GM10266 (cell line): ENCODE measurements at regions not wholly inside any gene's neighbourhood (a gene's known extent, or its start where the extent isn't known, plus 50 kb on each side); places are given as distances from the start of the nearest gene placed in this dataset.

ENCODE experiments used
- DNase-seq: peaks from one replicate; pipeline ENCODE4 v3.0.0; 2012; ENCODE audit errors: extremely low spot score
- TF ChIP-seq, protein P1 (sequence below): IDR thresholded peaks from 2 replicates; pipeline ENCODE4 v1.5.1; 2012; ENCODE audit warnings: mild to moderate bottlenecking, low read depth; ENCODE audit not compliant: control insufficient read depth, insufficient read depth; ENCODE audit errors: missing control alignments

DNA sequence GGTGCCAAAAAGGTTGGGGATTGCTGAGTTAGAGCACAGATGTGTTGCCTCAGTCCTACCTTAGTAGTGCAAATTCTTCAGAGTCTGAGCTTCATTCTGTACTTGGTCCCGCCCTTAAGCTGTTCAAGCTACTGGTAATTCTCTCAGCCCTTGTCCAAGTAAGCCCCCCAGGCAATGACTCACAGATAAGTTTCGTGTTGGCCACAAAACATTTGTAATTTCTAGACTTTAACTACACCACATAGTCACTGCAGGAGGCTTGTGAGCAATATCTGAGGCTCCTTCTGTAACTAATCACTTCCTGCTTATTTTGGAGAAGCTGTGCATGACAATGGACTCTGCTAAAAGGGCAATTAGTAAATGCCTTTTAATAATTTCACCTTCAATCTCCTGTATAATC is 1420.5 kb downstream of the PCDH7 start:
- no peak for DNase-seq
- TF ChIP-seq, protein P1, sequence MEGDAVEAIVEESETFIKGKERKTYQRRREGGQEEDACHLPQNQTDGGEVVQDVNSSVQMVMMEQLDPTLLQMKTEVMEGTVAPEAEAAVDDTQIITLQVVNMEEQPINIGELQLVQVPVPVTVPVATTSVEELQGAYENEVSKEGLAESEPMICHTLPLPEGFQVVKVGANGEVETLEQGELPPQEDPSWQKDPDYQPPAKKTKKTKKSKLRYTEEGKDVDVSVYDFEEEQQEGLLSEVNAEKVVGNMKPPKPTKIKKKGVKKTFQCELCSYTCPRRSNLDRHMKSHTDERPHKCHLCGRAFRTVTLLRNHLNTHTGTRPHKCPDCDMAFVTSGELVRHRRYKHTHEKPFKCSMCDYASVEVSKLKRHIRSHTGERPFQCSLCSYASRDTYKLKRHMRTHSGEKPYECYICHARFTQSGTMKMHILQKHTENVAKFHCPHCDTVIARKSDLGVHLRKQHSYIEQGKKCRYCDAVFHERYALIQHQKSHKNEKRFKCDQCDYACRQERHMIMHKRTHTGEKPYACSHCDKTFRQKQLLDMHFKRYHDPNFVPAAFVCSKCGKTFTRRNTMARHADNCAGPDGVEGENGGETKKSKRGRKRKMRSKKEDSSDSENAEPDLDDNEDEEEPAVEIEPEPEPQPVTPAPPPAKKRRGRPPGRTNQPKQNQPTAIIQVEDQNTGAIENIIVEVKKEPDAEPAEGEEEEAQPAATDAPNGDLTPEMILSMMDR: no peak

DNA sequence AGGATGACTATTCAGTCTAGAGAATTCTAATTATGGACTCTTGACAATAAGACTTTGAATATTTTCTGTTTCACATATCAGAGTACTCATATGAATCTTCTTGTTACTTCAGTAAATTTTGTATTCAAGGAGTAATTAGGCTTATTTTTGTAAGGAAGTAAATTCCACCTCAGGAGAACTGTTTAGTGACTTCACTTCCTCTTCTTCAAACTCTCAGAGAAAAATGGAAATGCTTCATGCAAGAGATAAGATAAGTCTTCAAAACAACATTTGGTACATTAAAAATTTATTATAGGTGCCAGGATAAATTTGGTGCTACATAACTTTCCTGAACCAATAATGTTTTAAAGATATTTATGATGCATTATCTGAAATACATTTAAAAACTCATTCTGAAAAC is 1421.9 kb downstream of the PCDH7 start:
- TF ChIP-seq, protein P1: no peak
- DNase-seq: no peak

DNA sequence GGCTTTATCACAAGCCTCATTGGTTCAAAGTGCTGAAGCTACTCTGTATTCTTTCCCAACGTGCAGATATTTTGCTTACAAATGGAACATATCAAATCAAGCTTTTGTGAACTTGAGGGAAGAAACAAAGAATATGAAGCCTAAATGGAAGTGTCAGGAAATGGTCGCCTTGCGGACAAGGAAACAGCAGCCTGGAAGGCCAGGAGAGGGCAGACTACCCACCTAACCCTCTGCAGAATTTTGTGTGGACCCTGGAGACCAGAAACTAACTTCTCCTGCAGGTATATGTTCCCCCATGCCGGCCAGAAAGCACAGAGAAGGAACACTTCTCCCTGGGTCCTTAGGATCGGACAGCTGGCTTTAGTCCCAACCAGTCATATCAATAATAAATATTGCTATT is 1425.8 kb downstream of the PCDH7 start:
- no peak for DNase-seq
- TF ChIP-seq, protein P1: no peak

DNA sequence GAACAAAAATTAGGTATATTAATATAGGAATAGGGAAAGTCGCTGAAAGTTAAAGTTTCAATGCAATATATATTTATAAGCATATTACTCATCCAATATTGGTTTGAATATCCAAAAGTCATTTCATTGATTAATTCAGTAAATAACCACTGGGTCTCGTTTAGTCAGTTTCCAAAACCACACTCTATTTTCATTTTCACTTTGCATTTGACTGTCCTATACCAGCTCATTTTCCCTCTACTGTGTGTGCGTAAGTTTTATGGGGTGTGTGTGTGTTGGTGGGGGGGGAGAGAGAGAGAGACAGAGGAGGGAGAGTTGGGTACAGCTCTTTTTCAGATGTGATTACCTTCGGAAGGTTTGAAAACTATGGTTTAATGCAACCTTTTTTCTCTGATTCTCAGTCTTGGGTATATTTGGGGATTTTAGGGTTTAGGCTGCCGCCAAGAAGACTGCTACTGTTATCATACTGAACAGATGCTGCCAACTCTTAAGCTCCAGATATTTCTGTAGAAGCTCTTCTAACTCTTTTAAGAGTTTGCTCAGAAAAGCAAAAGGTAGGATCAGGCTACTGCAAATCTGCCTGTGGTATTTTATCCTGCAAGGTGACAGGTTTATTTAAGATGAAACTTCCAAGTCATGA is 1427.4 kb downstream of the PCDH7 start:
- TF ChIP-seq, protein P1: no peak
- no peak for DNase-seq

DNA sequence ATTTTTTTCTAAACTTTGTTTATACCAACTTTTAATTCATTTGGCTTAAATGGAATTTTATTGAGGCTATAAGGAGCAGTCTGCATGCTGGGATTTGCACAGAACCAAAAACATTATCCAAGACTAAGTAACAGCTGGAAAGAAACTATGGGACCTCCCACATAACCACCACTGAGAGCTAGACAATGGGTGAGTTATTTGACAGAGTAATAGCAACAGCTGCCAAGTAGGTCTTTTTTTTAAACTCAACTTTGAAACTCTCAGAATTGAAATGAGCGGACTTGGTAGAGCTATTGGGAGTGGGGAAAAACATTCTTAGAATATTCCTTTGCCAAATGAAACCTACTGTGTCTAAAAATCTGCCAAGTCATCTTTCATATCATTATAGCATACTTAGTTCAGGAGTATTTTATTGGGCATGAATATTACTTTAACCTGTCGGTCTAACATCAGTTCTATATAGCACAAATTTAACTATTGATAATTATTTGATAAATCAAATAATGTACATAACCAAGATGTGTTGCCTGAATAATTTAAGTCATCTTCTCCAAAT is 1428.0 kb downstream of the PCDH7 start:
- no peak for DNase-seq
- TF ChIP-seq, protein P1: no peak

DNA sequence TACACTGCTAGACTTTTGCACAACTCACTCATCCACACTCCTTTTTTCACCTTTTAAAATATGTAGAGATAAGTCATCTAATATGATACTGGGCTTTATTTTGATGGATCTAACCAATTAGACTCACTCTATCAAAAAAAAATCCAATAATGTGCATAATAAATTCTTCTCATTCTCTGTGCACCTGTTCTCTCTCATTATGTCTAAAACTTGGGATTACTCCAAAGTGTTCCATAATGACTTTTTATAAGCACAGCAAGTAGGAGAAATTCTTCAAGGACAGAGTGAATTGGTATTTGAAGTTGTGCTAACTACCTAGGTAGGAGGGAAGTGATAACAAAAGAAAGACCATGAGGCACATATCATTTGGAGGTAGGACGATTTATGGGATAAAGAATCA is 1438.8 kb downstream of the PCDH7 start:
- DNase-seq: no peak
- TF ChIP-seq, protein P1: no peak

DNA sequence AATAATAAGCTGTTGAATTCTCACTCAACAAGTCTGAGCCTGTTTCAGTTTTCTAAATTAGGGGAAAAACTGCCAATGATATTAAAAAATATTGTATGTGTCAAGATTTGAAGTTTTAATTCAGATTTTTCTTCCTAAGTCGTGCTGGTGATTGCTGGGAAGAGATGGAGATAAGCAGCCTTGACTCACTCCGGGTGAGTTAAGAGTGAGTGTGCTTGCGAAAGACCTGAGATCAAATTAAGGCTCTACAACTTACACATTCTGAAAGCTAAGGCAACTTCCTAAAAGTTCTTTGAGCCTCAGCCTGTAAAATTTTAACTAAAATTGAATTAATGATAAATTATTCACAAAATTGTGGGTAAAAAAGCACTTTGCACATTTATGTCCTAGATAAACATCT is 1441.2 kb downstream of the PCDH7 start:
- DNase-seq: no peak
- TF ChIP-seq, protein P1: no peak
